Panc1 (cell line): ENCODE measurements at regions not wholly inside any gene's neighbourhood (a gene's known extent, or its start where the extent isn't known, plus 50 kb on each side); places are given as distances from the start of the nearest gene placed in this dataset.

Experiments
- ATAC-seq: fragments of 200-7000 bp; cut with Tn5 transposase; 2 replicates; pipeline ENCODE4 v1.9.1; 2020; ENCODE audit warnings: mild to moderate bottlenecking, moderate library complexity
- BruUV-seq: library from RNA; stranded (reverse); fragments of 400-500 nt; replicated peaks from 2 replicates; lab custom pipeline; 2021; lab: Mats Ljungman, UMichigan
- CTCF ChIA-PET: fragments of 300-600 bp; sonication (Branson Sonifier 250); formaldehyde crosslinking; loops from one replicate; lab custom pipeline; 2022; ENCODE audit warnings: antibody characterized with exemption; lab: Charles Lee
- POLR2A ChIA-PET: fragments of 300-600 bp; sonication (Branson Sonifier 250); formaldehyde crosslinking; loops from one replicate; lab custom pipeline; 2022; ENCODE audit warnings: antibody characterized with exemption; lab: Charles Lee
- DNase-seq: peaks from one replicate; pipeline ENCODE4 v3.0.0-alpha.2; 2010; ENCODE audit warnings: low read depth, low spot score
- H3K27ac ChIP-seq: 2 replicates; pipeline ENCODE4 v1.5.1; 2011; ENCODE audit warnings: mild to moderate bottlenecking, low read length, inconsistent platforms
- H3K27me3 ChIP-seq: fragments of 200-500 bp; sonication (Bioruptor generic); 2 replicates; pipeline ENCODE4 v1.6.0; 2014; ENCODE audit warnings: low read length, inconsistent platforms; ENCODE audit not compliant: control insufficient read depth, insufficient read depth
- H3K36me3 ChIP-seq: fragments of 200-500 bp; sonication (Bioruptor generic); 2 replicates; pipeline ENCODE4 v1.5.1; 2014; ENCODE audit warnings: inconsistent platforms, mild to moderate bottlenecking, low read length, moderate library complexity; ENCODE audit not compliant: control insufficient read depth, insufficient read depth
- H3K4me1 ChIP-seq: 2 replicates; pipeline ENCODE4 v1.5.1; 2011; ENCODE audit warnings: inconsistent platforms, mild to moderate bottlenecking, low read length, moderate library complexity; ENCODE audit not compliant: control insufficient read depth, insufficient read depth
- H3K4me3 ChIP-seq, 2 experiments: 2 replicates each; pipeline ENCODE4 v1.5.1; 2011 to 2012; ENCODE audit warnings: low read depth in 2 of 2, low read length in 2 of 2, mild to moderate bottlenecking in 2 of 2, inconsistent platforms in 1 of 2, moderate library complexity in 1 of 2
- H3K9me3 ChIP-seq: fragments of 200-500 bp; sonication (Bioruptor generic); 2 replicates; pipeline ENCODE4 v1.5.1; 2014; ENCODE audit warnings: low read depth, mild to moderate bottlenecking, inconsistent platforms, low read length, moderate library complexity; ENCODE audit not compliant: control insufficient read depth, insufficient read depth
- CTCF ChIP-seq: fragments of 450-650 bp; IDR thresholded peaks from 2 replicates; pipeline ENCODE4 v1.5.1; 2017; ENCODE audit warnings: mild to moderate bottlenecking
- POLR2AphosphoS5 ChIP-seq: IDR thresholded peaks from 2 replicates; pipeline ENCODE4 v1.6.1; 2012; ENCODE audit warnings: mild to moderate bottlenecking, low read depth, low read length, moderate library complexity
- SIN3A ChIP-seq: IDR thresholded peaks from 2 replicates; pipeline ENCODE4 v1.6.1; 2012; ENCODE audit warnings: low read depth, mild to moderate bottlenecking, low read length, moderate library complexity, borderline replicate concordance; ENCODE audit not compliant: insufficient read depth
- TCF7L2 ChIP-seq: IDR thresholded peaks from 2 replicates; pipeline ENCODE4 v1.6.1; 2011; ENCODE audit warnings: mild to moderate bottlenecking, low read depth, low read length, inconsistent platforms
- in situ Hi-C: cut with HindIII; loops from 2 replicates; pipeline ENCODE4 v1.10.0; 2016; ENCODE audit warnings: low sequenced_read_pairs, low pct_unique_long_range_greater_than_20kb
- intact Hi-C: fragments of 100-400 bp; cut with micrococcal nuclease; formaldehyde crosslinking; loops from one replicate; pipeline ENCODE4 v1.10.0; 2022; ENCODE audit not compliant: unreplicated experiment
- TF ChIP-seq, protein P1 (sequence below), 2 experiments: IDR thresholded peaks; 2 replicates each; pipeline ENCODE4 v1.6.1; 2011 to 2012; ENCODE audit warnings: low read depth in 2 of 2, control low read depth in 1 of 2, low read length in 1 of 2, mild to moderate bottlenecking in 1 of 2, moderate library complexity in 1 of 2; ENCODE audit not compliant: insufficient read depth in 1 of 2

GRCh38 chr5:168024306-168024705 is 267.1 kb upstream of the WWC1 start:
- Histone ChIP-seq H3K36me3 (no peaks in the 10 kb centered on the region), H3K27me3 (peaks cover 2% of the 10 kb centered on the region), H3K4me1 (no peaks in the 10 kb centered on the region), H3K27ac (no peak overlapping the region), H3K9me3 (no peaks in the 10 kb centered on the region), H3K4me3 (no peak overlapping the region)
- in situ Hi-C loops, result no loop called here
- intact Hi-C loops, result loop anchor here (10.0 kb wide), 1 partner anchor 300 kb away; no protein-coding TSS in a partner anchor
- TF ChIP-seq SIN3A (no peak), POLR2AphosphoS5 (no peak), CTCF (no peak), TCF7L2 (no peak)
- TF ChIP-seq, protein P1, sequence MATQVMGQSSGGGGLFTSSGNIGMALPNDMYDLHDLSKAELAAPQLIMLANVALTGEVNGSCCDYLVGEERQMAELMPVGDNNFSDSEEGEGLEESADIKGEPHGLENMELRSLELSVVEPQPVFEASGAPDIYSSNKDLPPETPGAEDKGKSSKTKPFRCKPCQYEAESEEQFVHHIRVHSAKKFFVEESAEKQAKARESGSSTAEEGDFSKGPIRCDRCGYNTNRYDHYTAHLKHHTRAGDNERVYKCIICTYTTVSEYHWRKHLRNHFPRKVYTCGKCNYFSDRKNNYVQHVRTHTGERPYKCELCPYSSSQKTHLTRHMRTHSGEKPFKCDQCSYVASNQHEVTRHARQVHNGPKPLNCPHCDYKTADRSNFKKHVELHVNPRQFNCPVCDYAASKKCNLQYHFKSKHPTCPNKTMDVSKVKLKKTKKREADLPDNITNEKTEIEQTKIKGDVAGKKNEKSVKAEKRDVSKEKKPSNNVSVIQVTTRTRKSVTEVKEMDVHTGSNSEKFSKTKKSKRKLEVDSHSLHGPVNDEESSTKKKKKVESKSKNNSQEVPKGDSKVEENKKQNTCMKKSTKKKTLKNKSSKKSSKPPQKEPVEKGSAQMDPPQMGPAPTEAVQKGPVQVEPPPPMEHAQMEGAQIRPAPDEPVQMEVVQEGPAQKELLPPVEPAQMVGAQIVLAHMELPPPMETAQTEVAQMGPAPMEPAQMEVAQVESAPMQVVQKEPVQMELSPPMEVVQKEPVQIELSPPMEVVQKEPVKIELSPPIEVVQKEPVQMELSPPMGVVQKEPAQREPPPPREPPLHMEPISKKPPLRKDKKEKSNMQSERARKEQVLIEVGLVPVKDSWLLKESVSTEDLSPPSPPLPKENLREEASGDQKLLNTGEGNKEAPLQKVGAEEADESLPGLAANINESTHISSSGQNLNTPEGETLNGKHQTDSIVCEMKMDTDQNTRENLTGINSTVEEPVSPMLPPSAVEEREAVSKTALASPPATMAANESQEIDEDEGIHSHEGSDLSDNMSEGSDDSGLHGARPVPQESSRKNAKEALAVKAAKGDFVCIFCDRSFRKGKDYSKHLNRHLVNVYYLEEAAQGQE (IDR thresholded peaks at IDR 0.05; ENCODE audit: insufficient read depth in 1 of 2, low read depth in 2 of 2, low read length in 1 of 2), result no peak
- CTCF ChIA-PET, result no interaction called here
- DNase-seq (no peak), ATAC-seq (no peak)
- POLR2A ChIA-PET, result no interaction called here
- BruUV-seq, result no TSS peak

DNA sequence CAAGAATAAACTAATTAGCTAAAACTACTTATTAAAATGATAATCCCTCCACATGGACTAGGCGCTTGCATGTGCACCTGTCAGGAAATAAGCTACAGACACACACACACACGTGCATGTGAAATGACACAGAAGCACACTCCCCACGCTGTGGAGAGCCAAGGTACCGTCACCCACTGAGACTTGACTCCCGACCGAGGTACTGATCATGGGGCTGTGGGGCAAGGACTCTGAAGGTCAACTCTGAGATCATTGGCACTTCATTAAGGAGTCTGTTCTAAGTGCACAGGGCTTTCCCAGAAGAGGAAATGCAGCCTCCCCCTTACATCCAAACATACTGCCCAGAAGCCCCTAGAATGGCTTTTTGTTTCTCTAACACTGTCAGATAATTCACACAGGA is 264.4 kb upstream of the WWC1 start:
- intact Hi-C loops (loop anchor here (10.0 kb wide), 1 partner anchor 302 kb away; no protein-coding TSS in a partner anchor), in situ Hi-C loops (no loop called here)
- ChIA-PET POLR2A (no interaction called here), CTCF (no interaction called here)
- Histone ChIP-seq H3K27ac (no peak overlapping the region), H3K4me1 (no peaks in the 10 kb centered on the region), H3K27me3 (peaks cover 4% of the 10 kb centered on the region; the same call in 1 of the 2 replicates), H3K36me3 (no peaks in the 10 kb centered on the region), H3K4me3 (no peak overlapping the region), H3K9me3 (no peaks in the 10 kb centered on the region)
- BruUV-seq, result no TSS peak
- TF ChIP-seq TCF7L2 (no peak), SIN3A (no peak), POLR2AphosphoS5 (no peak), CTCF (no peak)
- TF ChIP-seq, protein P1 (IDR thresholded peaks at IDR 0.05; ENCODE audit: insufficient read depth in 1 of 2, low read depth in 2 of 2, low read length in 1 of 2), result no peak
- ATAC-seq (no peak), DNase-seq (no peak)
